ENCODE measurements at regions not wholly inside any gene's neighbourhood (a gene's known extent, or its start where the extent isn't known, plus 50 kb on each side); places are given as distances from the start of the nearest gene placed in this dataset.
"Not testable (repeated sequence)": the region's sequence is repeated elsewhere in the genome, so short reads cannot be mapped to it uniquely, and the experiment has no call there.

DNA sequence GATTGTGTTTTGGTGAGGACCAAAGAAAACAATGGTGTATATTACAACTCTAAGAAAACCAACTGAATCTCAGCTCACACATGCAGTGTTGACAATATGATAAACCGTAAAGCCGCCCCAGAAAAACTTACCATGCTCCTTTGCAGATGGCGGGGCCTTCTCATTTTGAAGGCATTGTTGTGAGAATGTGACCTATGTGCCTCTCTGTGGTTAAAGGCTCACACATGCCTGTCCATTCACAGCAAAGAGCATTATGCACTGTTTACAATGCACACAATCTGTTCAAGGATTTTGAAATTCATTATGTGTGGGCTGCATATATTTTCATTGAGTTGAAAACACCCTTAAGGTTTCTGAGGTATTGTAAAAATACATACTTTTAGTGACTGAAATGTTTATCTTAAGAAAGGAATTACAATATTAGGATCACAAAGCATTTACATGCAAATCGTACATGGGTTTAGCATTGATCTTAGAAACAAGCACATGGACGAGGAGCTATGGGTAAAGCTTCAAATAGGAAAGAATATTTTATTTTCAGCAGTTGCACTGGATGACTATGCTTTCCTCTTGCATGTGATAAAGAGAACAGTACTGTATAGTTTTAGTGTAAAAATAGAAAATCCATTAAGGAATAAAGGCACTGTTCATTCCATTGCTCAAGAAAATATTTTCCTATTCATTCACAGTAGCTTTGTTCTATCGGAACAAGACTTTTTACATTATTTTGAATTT, 334.3 kb downstream of the ARL4A start:
- Histone ChIP-seq H3K9me3 (ENCODE audit: insufficient read depth, low read length) (no peaks in the 10 kb centered on the region), H3K27ac (ENCODE audit: low read depth, low read length) (no peak overlapping the region), H3K4me3 (ENCODE audit: insufficient read depth, low read length, poor library complexity, severe bottlenecking) (no peak overlapping the region), H3K4me2 (ENCODE audit: low read depth, low read length, poor library complexity, severe bottlenecking) (no peak overlapping the region), H3K9me2 (replicated peaks; ENCODE audit: insufficient read depth, low read length) (no peaks in the 10 kb centered on the region), H3K36me3 (ENCODE audit: low read length) (no peaks in the 10 kb centered on the region), H4K20me1 (ENCODE audit: low read depth, low read length) (no peaks in the 10 kb centered on the region), H3K79me2 (ENCODE audit: insufficient read depth, low read length) (no peaks in the 10 kb centered on the region), H3K9ac (ENCODE audit: low read length) (no peak overlapping the region), H3K27me3 (ENCODE audit: low read length) (no peaks in the 10 kb centered on the region), H3F3A (ENCODE audit: insufficient read depth) (no peaks in the 10 kb centered on the region), H2AFZ (ENCODE audit: low read depth, low read length, severe bottlenecking) (no peak overlapping the region)
- TF ChIP-seq, protein P1, sequence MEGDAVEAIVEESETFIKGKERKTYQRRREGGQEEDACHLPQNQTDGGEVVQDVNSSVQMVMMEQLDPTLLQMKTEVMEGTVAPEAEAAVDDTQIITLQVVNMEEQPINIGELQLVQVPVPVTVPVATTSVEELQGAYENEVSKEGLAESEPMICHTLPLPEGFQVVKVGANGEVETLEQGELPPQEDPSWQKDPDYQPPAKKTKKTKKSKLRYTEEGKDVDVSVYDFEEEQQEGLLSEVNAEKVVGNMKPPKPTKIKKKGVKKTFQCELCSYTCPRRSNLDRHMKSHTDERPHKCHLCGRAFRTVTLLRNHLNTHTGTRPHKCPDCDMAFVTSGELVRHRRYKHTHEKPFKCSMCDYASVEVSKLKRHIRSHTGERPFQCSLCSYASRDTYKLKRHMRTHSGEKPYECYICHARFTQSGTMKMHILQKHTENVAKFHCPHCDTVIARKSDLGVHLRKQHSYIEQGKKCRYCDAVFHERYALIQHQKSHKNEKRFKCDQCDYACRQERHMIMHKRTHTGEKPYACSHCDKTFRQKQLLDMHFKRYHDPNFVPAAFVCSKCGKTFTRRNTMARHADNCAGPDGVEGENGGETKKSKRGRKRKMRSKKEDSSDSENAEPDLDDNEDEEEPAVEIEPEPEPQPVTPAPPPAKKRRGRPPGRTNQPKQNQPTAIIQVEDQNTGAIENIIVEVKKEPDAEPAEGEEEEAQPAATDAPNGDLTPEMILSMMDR (IDR thresholded peaks at IDR 0.05; ENCODE audit: insufficient read depth, low read length, poor library complexity, severe bottlenecking), result no peak
- TF ChIP-seq EZH2phosphoT487 (conservative IDR thresholded peaks at IDR 0.05; ENCODE audit: low read length), result no peak

- Histone ChIP-seq H3K36me3 (ENCODE audit: low read length) (no peaks in the 10 kb centered on the region), H3F3A (ENCODE audit: insufficient read depth) (no peaks in the 10 kb centered on the region), H3K9me3 (ENCODE audit: insufficient read depth, low read length) (no peaks in the 10 kb centered on the region), H3K27me3 (ENCODE audit: low read length) (no peaks in the 10 kb centered on the region), H3K79me2 (ENCODE audit: insufficient read depth, low read length) (no peaks in the 10 kb centered on the region), H3K9ac (ENCODE audit: low read length) (no peak overlapping the region), H3K4me3 (ENCODE audit: insufficient read depth, low read length, poor library complexity, severe bottlenecking) (no peak overlapping the region), H2AFZ (ENCODE audit: low read depth, low read length, severe bottlenecking) (no peak overlapping the region), H3K4me2 (ENCODE audit: low read depth, low read length, poor library complexity, severe bottlenecking) (no peak overlapping the region), H3K9me2 (replicated peaks; ENCODE audit: insufficient read depth, low read length) (no peaks in the 10 kb centered on the region), H3K27ac (ENCODE audit: low read depth, low read length) (no peak overlapping the region), H4K20me1 (ENCODE audit: low read depth, low read length) (no peaks in the 10 kb centered on the region)
- no peak for TF ChIP-seq EZH2phosphoT487 (conservative IDR thresholded peaks at IDR 0.05; ENCODE audit: low read length)
- TF ChIP-seq, protein P1 (IDR thresholded peaks at IDR 0.05; ENCODE audit: insufficient read depth, low read length, poor library complexity, severe bottlenecking), result no peak
Observed at GRCh38 chr7:13024121-13024674, 336.8 kb downstream of the ARL4A start.

DNA sequence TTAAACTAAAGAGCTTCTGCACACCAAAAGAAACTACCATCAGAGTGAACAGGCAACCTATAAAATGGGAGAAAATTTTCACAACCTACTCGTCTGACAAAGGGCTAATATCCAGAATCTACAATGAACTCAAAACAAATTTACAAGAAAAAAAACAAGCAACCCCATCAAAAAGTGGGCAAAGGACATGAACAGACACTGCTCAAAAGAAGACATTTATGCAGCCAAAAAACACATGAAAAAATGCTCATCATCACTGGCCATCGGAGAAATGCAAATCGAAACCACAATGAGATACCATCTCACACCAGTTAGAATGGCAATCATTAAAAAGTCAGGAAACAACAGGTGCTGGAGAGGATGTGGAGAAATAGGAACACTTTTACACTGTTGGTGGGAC, 337.6 kb downstream of the ARL4A start:
- not testable (repeated sequence) for H3F3A ChIP-seq (ENCODE audit: insufficient read depth); H3K27ac ChIP-seq (ENCODE audit: low read depth, low read length); H3K36me3 ChIP-seq (ENCODE audit: low read length); H3K79me2 ChIP-seq (ENCODE audit: insufficient read depth, low read length); H3K27me3 ChIP-seq (ENCODE audit: low read length); H4K20me1 ChIP-seq (ENCODE audit: low read depth, low read length); H2AFZ ChIP-seq (ENCODE audit: low read depth, low read length, severe bottlenecking); H3K9me3 ChIP-seq (ENCODE audit: insufficient read depth, low read length); H3K4me3 ChIP-seq (ENCODE audit: insufficient read depth, low read length, poor library complexity, severe bottlenecking); H3K9me2 ChIP-seq (replicated peaks; ENCODE audit: insufficient read depth, low read length); H3K9ac ChIP-seq (ENCODE audit: low read length); H3K4me2 ChIP-seq (ENCODE audit: low read depth, low read length, poor library complexity, severe bottlenecking)

DNA sequence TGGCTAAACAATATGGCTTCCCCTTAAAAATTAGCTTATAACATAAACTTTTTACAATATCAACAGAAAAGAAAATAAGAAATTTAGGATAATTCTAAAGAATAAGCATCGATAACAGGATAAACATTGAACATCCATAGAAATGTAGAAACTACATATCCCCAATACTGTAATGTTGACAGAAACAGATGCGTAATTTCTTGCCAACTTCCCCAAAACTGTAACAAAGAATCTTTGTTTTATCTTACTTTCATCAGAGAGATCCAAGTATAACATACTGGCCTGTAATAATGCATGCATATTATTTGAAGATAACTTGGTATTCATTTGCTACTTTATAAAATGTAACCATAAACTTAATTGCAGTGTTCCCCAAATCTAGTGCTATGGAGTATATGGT, 339.9 kb downstream of the ARL4A start:
- no peaks in the 10 kb centered on the region for H3K27me3 ChIP-seq (ENCODE audit: low read length)
- no peak overlapping the region for H3K9ac ChIP-seq (ENCODE audit: low read length)
- no peak overlapping the region for H3K4me2 ChIP-seq (ENCODE audit: low read depth, low read length, poor library complexity, severe bottlenecking)
- no peak overlapping the region for H2AFZ ChIP-seq (ENCODE audit: low read depth, low read length, severe bottlenecking)
- TF ChIP-seq, protein P1 (IDR thresholded peaks at IDR 0.05; ENCODE audit: insufficient read depth, low read length, poor library complexity, severe bottlenecking), result no peak
- no peak for TF ChIP-seq EZH2phosphoT487 (conservative IDR thresholded peaks at IDR 0.05; ENCODE audit: low read length)
- no peaks in the 10 kb centered on the region for H3K9me3 ChIP-seq (ENCODE audit: insufficient read depth, low read length)
- no peak overlapping the region for H3K4me3 ChIP-seq (ENCODE audit: insufficient read depth, low read length, poor library complexity, severe bottlenecking)
- no peaks in the 10 kb centered on the region for H3K9me2 ChIP-seq (replicated peaks; ENCODE audit: insufficient read depth, low read length)
- H3K27ac ChIP-seq (ENCODE audit: low read depth, low read length), result no peak overlapping the region
- no peaks in the 10 kb centered on the region for H3F3A ChIP-seq (ENCODE audit: insufficient read depth)
- no peaks in the 10 kb centered on the region for H4K20me1 ChIP-seq (ENCODE audit: low read depth, low read length)
- no peaks in the 10 kb centered on the region for H3K36me3 ChIP-seq (ENCODE audit: low read length)
- no peaks in the 10 kb centered on the region for H3K79me2 ChIP-seq (ENCODE audit: insufficient read depth, low read length)

Data from SU-DHL-6 (cell line).